ENCODE measurements at regions not wholly inside any gene's neighbourhood (a gene's known extent, or its start where the extent isn't known, plus 50 kb on each side); places are given as distances from the start of the nearest gene placed in this dataset.

DNA sequence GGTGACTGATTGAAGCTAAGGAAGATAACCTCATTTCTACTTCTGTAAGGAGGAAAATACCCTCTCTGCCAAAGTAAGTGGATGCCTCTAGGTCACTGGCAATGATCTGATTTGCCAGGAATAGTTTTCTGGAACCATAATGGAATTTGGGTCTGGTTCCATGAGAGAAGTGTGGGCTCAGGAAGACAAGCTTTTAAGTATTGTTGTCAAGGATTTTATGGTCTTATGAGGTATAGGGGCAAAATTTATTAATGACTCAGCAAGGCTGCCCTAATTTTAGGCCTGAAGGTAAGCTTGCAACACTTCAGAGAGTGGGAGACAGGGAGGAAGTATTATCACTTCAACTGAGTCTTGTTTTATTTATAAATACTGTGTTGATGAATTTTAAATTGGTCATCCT lies 322.6 kb upstream of the ACTBL2 start:
- TF ChIP-seq POLR2AphosphoS5 (IDR thresholded peaks at IDR 0.05; ENCODE audit: low read depth, low read length), result no peak
- TF ChIP-seq, protein P1, sequence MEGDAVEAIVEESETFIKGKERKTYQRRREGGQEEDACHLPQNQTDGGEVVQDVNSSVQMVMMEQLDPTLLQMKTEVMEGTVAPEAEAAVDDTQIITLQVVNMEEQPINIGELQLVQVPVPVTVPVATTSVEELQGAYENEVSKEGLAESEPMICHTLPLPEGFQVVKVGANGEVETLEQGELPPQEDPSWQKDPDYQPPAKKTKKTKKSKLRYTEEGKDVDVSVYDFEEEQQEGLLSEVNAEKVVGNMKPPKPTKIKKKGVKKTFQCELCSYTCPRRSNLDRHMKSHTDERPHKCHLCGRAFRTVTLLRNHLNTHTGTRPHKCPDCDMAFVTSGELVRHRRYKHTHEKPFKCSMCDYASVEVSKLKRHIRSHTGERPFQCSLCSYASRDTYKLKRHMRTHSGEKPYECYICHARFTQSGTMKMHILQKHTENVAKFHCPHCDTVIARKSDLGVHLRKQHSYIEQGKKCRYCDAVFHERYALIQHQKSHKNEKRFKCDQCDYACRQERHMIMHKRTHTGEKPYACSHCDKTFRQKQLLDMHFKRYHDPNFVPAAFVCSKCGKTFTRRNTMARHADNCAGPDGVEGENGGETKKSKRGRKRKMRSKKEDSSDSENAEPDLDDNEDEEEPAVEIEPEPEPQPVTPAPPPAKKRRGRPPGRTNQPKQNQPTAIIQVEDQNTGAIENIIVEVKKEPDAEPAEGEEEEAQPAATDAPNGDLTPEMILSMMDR (IDR thresholded peaks at IDR 0.05), result no peak
- TF ChIP-seq TCF7L2 (IDR thresholded peaks at IDR 0.05; ENCODE audit: low read depth, low read length), result no peak
- TF ChIP-seq, protein P2, sequence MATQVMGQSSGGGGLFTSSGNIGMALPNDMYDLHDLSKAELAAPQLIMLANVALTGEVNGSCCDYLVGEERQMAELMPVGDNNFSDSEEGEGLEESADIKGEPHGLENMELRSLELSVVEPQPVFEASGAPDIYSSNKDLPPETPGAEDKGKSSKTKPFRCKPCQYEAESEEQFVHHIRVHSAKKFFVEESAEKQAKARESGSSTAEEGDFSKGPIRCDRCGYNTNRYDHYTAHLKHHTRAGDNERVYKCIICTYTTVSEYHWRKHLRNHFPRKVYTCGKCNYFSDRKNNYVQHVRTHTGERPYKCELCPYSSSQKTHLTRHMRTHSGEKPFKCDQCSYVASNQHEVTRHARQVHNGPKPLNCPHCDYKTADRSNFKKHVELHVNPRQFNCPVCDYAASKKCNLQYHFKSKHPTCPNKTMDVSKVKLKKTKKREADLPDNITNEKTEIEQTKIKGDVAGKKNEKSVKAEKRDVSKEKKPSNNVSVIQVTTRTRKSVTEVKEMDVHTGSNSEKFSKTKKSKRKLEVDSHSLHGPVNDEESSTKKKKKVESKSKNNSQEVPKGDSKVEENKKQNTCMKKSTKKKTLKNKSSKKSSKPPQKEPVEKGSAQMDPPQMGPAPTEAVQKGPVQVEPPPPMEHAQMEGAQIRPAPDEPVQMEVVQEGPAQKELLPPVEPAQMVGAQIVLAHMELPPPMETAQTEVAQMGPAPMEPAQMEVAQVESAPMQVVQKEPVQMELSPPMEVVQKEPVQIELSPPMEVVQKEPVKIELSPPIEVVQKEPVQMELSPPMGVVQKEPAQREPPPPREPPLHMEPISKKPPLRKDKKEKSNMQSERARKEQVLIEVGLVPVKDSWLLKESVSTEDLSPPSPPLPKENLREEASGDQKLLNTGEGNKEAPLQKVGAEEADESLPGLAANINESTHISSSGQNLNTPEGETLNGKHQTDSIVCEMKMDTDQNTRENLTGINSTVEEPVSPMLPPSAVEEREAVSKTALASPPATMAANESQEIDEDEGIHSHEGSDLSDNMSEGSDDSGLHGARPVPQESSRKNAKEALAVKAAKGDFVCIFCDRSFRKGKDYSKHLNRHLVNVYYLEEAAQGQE (IDR thresholded peaks at IDR 0.05; ENCODE audit: insufficient read depth in 1 of 2, low read depth in 2 of 2, low read length in 1 of 2), result no peak
- TF ChIP-seq SIN3A (IDR thresholded peaks at IDR 0.05; ENCODE audit: borderline replicate concordance, insufficient read depth, low read depth, low read length), result no peak

Measured in Panc1 (cell line).